Limb (tissue), 2 donors: ENCODE measurements at regions not wholly inside any gene's neighbourhood (a gene's known extent, or its start where the extent isn't known, plus 50 kb on each side); places are given as distances from the start of the nearest gene placed in this dataset.

Experiments
- DNase-seq, 2 donors: peaks; one replicate each; pipeline ENCODE4 v3.0.0-alpha.2; 2016; ENCODE audit errors: extremely low spot score in 2 of 2

GRCh38 chr20:51159981-51160380 is 137.1 kb upstream of the KCNG1 start:
- DNase-seq: no peak

- DNase-seq: no peak
Measured at GRCh38 chr20:51159303-51159702, 136.4 kb upstream of the KCNG1 start.

DNA sequence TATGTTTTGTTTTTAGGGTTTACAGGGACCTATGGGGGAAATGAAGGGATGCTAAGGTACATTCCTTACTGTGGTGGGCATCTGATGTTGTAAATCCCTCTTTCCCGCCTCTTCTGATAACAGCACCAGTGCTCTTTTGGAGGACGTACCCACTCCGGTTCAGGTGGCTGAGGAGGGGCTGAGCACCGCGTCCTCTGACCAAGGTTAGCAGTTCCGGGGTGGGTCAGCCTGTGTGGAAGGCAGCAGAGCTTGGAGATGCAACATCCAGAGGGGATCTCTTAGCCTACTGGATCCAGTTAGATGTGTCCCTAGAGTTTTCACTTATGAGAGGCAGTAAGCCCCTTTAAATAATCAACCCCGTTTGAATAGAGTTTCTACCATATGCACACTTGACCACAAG is 135.3 kb upstream of the KCNG1 start:
- no peak for DNase-seq

DNA sequence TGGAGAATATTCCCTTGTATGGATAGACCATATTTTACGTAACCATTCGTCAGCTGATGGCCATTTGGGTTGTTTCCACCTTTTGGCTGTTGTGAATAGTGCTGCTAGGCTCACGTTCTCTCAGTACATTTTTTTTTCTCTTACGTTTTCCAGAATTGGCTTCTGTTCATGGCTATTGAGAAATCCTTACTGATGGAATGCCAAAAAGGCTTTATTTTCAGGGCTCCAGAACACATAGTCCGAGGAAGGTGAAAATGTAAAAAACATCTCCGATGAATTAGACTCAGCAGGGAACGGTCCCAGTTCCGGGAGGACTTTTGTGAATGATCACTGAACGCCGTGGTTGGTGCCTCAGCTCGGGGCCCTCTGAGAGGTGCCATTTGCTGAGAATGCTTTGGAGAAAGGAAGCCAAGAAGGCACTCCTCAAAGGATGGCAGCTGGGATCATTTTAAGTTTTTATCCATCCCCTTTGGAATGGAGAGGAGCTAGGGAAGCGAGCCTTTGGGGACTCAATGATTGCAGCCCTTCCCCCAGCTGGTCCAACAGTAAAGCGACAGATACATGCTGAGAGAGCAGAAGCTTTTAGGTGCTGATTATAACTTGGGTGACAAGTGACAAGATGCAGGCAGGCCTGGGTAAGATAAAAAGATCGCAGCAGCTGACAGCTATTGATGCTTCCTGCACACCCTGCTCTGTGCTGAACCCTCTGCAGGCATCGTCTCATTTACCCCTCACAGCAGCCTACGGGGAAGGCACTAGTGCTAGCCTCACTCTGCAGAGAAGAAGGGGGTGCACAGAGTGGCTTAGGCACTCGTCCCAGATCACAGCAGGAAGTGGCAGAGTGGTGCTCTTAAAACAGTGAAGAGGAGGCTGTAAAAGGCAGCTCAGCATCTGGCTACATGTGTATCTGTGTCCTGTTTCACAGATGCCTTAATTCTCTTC is 133.4 kb upstream of the KCNG1 start:
- peak in 1 of 2 donors; percentile 21 for DNase-seq

DNA sequence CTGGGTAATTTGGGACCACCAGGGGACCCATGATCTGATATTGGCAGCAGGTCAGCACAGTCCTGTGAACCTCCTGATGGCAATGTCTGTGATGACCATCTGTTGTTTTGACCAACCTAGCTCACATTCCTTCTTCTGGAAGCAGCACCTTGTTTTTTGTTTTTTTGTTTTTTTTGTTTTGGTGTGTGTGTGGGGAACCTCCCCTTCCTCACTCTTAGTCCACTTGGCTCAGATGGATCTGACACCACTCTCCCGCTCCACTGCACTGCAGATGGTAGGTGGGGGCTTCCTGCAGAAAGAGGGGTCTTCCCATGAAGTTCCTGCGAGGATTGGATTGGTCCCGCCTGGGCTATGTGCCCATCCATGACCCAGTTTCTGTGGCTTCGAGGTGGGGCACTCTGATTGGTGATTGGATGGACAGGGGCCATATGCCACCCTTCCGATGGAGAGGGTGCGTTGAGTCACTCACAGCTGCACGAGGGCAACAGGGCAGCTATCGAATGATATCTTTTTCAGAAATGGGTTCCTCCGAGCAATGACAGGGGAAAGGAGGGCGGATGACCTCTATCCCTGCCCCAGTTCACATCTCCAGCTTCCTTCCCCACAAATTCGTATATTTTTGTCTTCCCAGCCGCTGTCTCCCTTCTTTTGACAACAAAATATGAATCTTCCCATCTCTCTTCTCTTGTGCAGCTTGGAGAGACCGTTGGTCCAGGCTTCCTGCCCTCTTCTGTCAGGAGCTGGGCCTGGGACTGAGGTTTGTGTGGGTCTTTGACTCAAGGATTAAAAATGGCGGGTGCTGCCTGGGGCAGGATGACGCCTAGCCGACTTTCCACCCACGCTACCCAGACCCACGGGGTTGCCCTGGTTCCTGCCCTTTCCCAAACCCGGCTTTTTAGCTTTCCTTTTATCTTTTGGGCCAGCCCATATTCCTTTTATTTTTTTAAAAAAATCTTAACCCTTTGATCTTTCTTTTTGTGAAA is 132.1 kb upstream of the KCNG1 start:
- no peak for DNase-seq

GRCh38 chr20:51153867-51154707 is 131.2 kb upstream of the KCNG1 start:
- DNase-seq: no peak

DNA sequence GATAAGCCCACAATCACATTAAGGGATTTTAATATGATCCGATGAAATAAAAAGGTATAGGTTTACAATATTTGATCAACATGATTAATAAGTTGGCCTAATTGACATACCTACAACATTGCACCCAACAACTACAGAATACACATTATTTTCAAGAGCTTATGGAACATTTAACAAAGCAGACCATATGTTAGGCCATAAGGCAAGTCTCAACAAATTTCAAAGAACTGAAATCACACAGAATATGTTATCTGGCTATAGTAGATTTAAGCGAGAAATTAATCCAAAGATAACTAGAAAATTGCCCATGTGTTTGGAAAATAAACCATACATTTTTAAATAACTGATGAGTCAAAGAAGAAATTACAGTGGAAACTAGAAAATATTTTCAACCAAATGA is 126.0 kb upstream of the KCNG1 start:
- no peak for DNase-seq

- no peak for DNase-seq
Measured at GRCh38 chr20:51144476-51144875, 121.6 kb upstream of the KCNG1 start.

- DNase-seq: no peak
Measured at GRCh38 chr20:51143652-51144051, 120.7 kb upstream of the KCNG1 start.

GRCh38 chr20:51142448-51142847 is 119.5 kb upstream of the KCNG1 start:
- DNase-seq: no peak

DNA sequence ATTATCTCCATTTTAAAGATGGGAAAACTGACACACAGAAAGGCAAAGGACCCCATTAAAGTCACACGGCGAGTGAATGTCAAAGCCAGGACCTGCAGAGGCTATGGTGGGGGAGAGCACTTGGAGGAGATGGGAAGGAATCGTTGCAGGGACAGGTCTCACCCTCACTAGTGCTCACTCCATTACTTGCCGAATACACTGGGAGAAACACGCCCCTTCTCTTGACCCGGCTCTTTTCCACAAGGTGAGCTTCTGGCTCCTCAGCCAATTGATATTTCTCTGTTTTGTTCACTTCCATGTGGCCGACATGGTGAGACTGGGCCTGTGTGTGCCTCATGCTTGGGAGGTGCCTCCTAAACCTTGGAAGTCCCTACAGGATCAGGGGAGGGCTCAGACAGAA is 117.8 kb upstream of the KCNG1 start:
- DNase-seq: no peak

DNA sequence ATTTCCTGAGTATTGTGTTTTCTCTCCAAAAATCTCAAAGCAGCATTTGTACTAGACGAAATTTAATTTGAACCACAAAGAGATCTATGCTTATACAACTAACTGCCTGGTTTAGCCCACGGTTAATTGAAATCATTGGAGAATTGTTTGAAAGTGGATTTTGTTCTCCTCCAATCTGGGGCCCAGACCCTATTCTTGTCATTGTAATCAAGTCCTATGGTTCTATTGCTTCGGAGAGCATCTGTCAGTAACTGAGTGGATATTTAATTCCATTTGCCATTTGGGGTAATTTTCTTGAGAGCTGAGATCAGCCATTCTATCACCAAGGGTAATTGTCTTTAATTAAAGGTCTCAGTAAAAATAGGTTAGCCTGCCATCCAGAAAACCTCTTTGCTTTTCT is 117.0 kb upstream of the KCNG1 start:
- DNase-seq: no peak

GRCh38 chr20:51138576-51138975 is 115.7 kb upstream of the KCNG1 start:
- no peak for DNase-seq

- DNase-seq: no peak
Measured at GRCh38 chr20:51137461-51137860, 114.6 kb upstream of the KCNG1 start.

- no peak for DNase-seq
Measured at GRCh38 chr20:51135926-51136715, 113.2 kb upstream of the KCNG1 start.

- no peak for DNase-seq
Measured at GRCh38 chr20:51134405-51134804, 111.5 kb upstream of the KCNG1 start.

DNA sequence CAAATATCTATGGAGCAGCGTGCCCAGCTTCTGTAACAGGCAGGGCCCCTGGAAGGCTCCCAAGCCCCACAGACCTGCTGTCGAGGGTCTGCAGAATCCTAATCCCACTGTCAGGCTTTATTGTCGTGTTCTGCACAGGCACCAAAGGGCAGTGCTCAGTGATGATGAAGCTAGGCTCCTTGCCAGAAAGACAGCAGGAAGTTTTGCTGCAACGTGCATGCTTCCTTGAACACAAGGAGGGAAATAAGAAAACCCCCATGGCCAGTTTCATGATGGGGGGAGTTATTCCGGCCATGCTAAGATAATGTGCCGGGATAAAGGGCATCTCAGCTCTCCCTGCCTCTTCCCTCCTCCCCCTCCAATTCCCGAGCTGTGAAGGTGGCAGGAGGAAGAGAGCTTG is 109.4 kb upstream of the KCNG1 start:
- no peak for DNase-seq

- no peak for DNase-seq
Measured at GRCh38 chr20:51131811-51132210, 108.9 kb upstream of the KCNG1 start.

GRCh38 chr20:51129147-51129776 is 106.4 kb upstream of the KCNG1 start:
- no peak for DNase-seq

DNA sequence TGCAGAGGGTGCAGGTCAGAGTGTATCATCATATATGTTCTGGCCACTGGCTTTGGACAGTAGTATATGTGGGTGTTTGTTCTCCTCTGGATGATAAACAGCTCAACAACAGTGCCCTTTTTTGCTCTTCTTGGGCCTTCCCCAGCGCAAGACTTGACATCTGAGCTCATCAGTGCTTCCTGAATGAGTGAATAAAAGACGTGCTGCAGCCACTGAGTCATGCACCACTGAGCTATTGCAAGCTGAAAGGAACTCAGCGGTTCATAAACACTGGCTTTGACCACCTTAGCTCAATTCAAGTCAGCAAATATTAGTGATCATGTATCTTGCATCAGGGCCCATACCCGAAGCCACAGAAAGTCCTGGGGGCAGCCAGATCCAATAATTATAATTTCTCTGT is 105.3 kb upstream of the KCNG1 start:
- no peak for DNase-seq
